Bronchial epithelial cell (primary cell): ENCODE measurements at regions not wholly inside any gene's neighbourhood (a gene's known extent, or its start where the extent isn't known, plus 50 kb on each side); places are given as distances from the start of the nearest gene placed in this dataset.

Experiments
- DNase-seq: peaks from one replicate; pipeline ENCODE4 v3.0.0-alpha.2; 2010; ENCODE audit warnings: low read depth
- FAIRE-seq: peaks from 2 replicates; lab custom pipeline; 2011; peaks lifted over from hg19 to GRCh38; lab: Jason Lieb, UNC
- H3K27me3 ChIP-seq: 2 replicates; pipeline ENCODE4 v1.5.1; 2011; ENCODE audit warnings: low read length; ENCODE audit not compliant: control insufficient read depth, insufficient read depth
- H3K36me3 ChIP-seq: 2 replicates; pipeline ENCODE4 v1.5.1; 2011; ENCODE audit warnings: low read length; ENCODE audit not compliant: control insufficient read depth, insufficient read depth
- H3K4me3 ChIP-seq: 2 replicates; pipeline ENCODE4 v1.5.1; 2011; ENCODE audit warnings: mild to moderate bottlenecking, low read depth, low read length, control low read depth
- CTCF ChIP-seq: IDR thresholded peaks from 2 replicates; pipeline ENCODE4 v1.5.1; 2011; ENCODE audit warnings: mild to moderate bottlenecking, moderate library complexity, low read length, control low read depth, inconsistent platforms; ENCODE audit not compliant: insufficient read depth, severe bottlenecking

GRCh38 chr7:28277364-28277763 lies 96.8 kb upstream of the JAZF1 start:
- no peak for TF ChIP-seq CTCF
- no peaks in the 10 kb centered on the region for H3K36me3 ChIP-seq
- DNase-seq (no peak), FAIRE-seq (no peak)
- H3K4me3 ChIP-seq = no peak overlapping the region
- H3K27me3 ChIP-seq = no peaks in the 10 kb centered on the region

- no peak for TF ChIP-seq CTCF
- Histone ChIP-seq H3K4me3 (no peak overlapping the region), H3K36me3 (no peaks in the 10 kb centered on the region), H3K27me3 (no peaks in the 10 kb centered on the region)
- DNase-seq = no peak
- peak; percentile 28 for FAIRE-seq
Observed at GRCh38 chr7:28277958-28278357, 97.4 kb upstream of the JAZF1 start.

DNA sequence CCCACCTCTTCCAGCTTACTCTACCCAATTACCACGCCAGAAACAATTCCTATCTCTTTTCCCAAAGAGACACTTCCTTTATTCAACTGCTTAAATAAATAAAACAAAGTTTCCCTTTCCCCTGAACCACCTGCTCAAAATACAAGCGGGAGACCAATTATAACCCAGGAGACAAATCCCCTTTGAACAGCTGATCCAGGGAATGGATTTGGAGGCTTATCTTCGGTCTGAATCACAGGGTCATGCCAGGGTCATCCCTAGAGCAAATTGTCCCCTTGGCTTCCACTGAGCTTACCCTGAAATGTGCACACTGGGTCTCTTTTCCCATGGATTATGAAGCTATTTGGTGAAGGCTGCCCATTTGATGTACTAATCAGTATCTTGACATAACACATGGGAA lies 99.9 kb upstream of the JAZF1 start:
- H3K27me3 ChIP-seq = no peaks in the 10 kb centered on the region
- H3K36me3 ChIP-seq = no peaks in the 10 kb centered on the region
- no peak for FAIRE-seq
- no peak overlapping the region for H3K4me3 ChIP-seq
- no peak for TF ChIP-seq CTCF
- no peak for DNase-seq

DNA sequence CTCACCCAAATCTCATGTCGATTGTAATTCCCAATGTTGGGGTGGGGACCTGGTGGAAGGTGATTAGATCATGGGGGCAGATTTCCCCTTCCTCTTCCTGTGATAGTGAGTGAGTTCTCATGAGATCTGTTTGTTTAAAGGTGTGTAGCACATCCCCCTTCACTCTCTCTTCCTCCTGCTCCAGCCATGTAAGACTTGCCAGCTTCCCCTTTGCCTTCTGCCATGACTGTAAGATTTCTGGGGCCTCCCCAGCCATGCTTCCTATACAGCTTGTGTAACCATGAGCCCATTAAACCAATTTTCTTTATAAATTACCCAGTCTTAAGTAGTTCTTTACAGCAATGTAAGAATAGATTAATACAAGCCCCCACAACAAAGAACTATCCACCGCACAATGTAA lies 109.9 kb upstream of the JAZF1 start:
- Histone ChIP-seq H3K4me3 (no peak overlapping the region), H3K36me3 (no peaks in the 10 kb centered on the region), H3K27me3 (no peaks in the 10 kb centered on the region)
- no peak for DNase-seq
- no peak for TF ChIP-seq CTCF
- FAIRE-seq = no peak

DNA sequence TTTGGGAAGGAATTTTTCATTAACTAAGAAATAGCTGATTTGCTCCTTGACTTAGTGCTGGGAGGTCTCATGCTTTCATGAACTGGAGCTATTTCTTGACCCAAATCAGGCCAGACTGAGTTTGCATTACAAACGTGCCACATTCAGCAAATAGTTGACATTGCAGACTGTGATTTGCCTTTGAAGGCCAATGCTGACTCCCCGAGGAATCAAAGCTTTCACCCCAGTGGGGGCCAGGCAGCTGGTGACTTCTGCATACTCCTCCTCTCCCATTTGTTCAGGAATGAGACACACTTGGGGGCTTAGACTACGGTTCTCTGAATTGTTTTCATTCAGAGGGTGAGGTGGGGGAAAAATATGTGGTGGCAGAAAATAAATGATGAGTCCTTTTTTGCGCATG lies 111.0 kb upstream of the JAZF1 start:
- no peak for TF ChIP-seq CTCF
- H3K36me3 ChIP-seq = no peaks in the 10 kb centered on the region
- FAIRE-seq = no peak
- no peak overlapping the region for H3K4me3 ChIP-seq
- no peaks in the 10 kb centered on the region for H3K27me3 ChIP-seq
- DNase-seq = no peak

GRCh38 chr7:28292834-28293526 lies 112.4 kb upstream of the JAZF1 start:
- DNase-seq (no peak), FAIRE-seq (no peak)
- Histone ChIP-seq H3K36me3 (no peaks in the 10 kb centered on the region), H3K27me3 (no peaks in the 10 kb centered on the region), H3K4me3 (no peak overlapping the region)
- TF ChIP-seq CTCF = no peak
